CD4-positive, alpha-beta T cell (primary cell): ENCODE measurements at regions not wholly inside any gene's neighbourhood (a gene's known extent, or its start where the extent isn't known, plus 50 kb on each side); places are given as distances from the start of the nearest gene placed in this dataset.

Experiments
- ATAC-seq: fragments of 200-7000 bp; cut with Tn5 transposase; one replicate; pipeline ENCODE4 v1.10.0; 2022; ENCODE audit warnings: mild to moderate bottlenecking; ENCODE audit not compliant: poor library complexity
- CTCF ChIA-PET: fragments of 350-600 bp; sonication (Branson Sonifier 250); formaldehyde crosslinking; loops from one replicate; lab custom pipeline; 2021; ENCODE audit warnings: antibody characterized with exemption, inconsistent platforms; lab: Charles Lee
- POLR2A ChIA-PET: fragments of 350-600 bp; sonication (Branson Sonifier 250); formaldehyde crosslinking; loops from one replicate; lab custom pipeline; 2021; ENCODE audit warnings: antibody characterized with exemption, inconsistent platforms; lab: Charles Lee
- DNase-seq, 14 experiments: peaks; one replicate each; pipeline ENCODE4 v3.0.0-alpha.2; 2013 to 2020; ENCODE audit warnings: mixed read lengths in 2 of 14
- H3K27ac ChIP-seq, 2 donors: one replicate each; pipeline versions ENCODE4 v1.5.1 to v1.7.0; 2013; ENCODE audit warnings: low read length in 2 of 2, low read depth in 1 of 2, mild to moderate bottlenecking in 1 of 2
- H3K27me3 ChIP-seq, 2 experiments: 1 replicate in 1 of 2; 2 replicates in 1 of 2; pipeline versions ENCODE4 v1.6.1 to v1.7.0; 2013; ENCODE audit warnings: low read length in 2 of 2, control low read depth in 1 of 2, mild to moderate bottlenecking in 1 of 2, moderate library complexity in 1 of 2; ENCODE audit not compliant: insufficient read depth in 2 of 2, control insufficient read depth in 1 of 2
- H3K36me3 ChIP-seq: one replicate; pipeline ENCODE4 v1.6.1; 2013; ENCODE audit warnings: low read length, control low read depth; ENCODE audit not compliant: insufficient read depth
- H3K4me1 ChIP-seq: one replicate; pipeline ENCODE4 v1.6.1; 2013; ENCODE audit warnings: low read length, control low read depth; ENCODE audit not compliant: insufficient read depth
- H3K4me3 ChIP-seq: one replicate; pipeline ENCODE4 v1.5.1; 2013; ENCODE audit warnings: mild to moderate bottlenecking, low read length, moderate library complexity
- H3K9me3 ChIP-seq, 2 experiments: 1 replicate in 1 of 2; 2 replicates in 1 of 2; pipeline versions ENCODE4 v1.6.1 to v1.7.0; 2013; ENCODE audit warnings: low read length in 2 of 2, mild to moderate bottlenecking in 2 of 2, control low read depth in 1 of 2, moderate library complexity in 1 of 2; ENCODE audit not compliant: control insufficient read depth in 1 of 2, insufficient read depth in 1 of 2
- H3K27ac Mint-ChIP-seq: one replicate; pipeline ENCODE4 v1.8.0; 2020; ENCODE audit warnings: mixed read lengths
- H3K27me3 Mint-ChIP-seq: one replicate; pipeline ENCODE4 v1.8.0; 2021; ENCODE audit warnings: mixed read lengths
- H3K36me3 Mint-ChIP-seq: one replicate; pipeline ENCODE4 v1.8.0; 2021; ENCODE audit warnings: low read depth, mixed read lengths
- H3K4me1 Mint-ChIP-seq: one replicate; pipeline ENCODE4 v1.8.0; 2021; ENCODE audit warnings: low read depth, mixed read lengths
- H3K4me3 Mint-ChIP-seq: one replicate; pipeline ENCODE4 v1.8.0; 2020; ENCODE audit warnings: mild to moderate bottlenecking, mixed read lengths
- H3K9me3 Mint-ChIP-seq: one replicate; pipeline ENCODE4 v1.8.0; 2020; ENCODE audit warnings: mixed read lengths
- CTCF ChIP-seq: fragments of 200-600 bp; IDR thresholded peaks from one replicate; pipeline ENCODE4 v1.8.0; 2022; ENCODE audit warnings: antibody characterized with exemption, mild to moderate bottlenecking
- intact Hi-C, 2 experiments: fragments of 100-400 bp; cut with DNase I in 1 of 2; cut with micrococcal nuclease in 1 of 2; formaldehyde crosslinking; loops; one replicate each; pipeline versions ENCODE4 v1.15.1 to v1.9.0; 2023 to 2025; cut with DNase I, micrococcal nuclease

- peak; percentile 82 for TF ChIP-seq CTCF
- intact Hi-C loops = loop anchor here (1.0 to 10.0 kb wide), 6 partner anchors 145 to 565 kb away; no protein-coding TSS in a partner anchor
- Mint-ChIP-seq H3K9me3 (no peaks in the 10 kb centered on the region), H3K36me3 (no peaks in the 10 kb centered on the region), H3K27ac (no peak overlapping the region), H3K27me3 (peaks cover 5% of the 10 kb centered on the region), H3K4me1 (no peaks in the 10 kb centered on the region), H3K4me3 (no peak overlapping the region)
- POLR2A ChIA-PET = interaction anchor here (0.6 kb wide), 1 partner anchor 162 kb away, joined by 3 read pairs; no protein-coding TSS in a partner anchor
- no peak for ATAC-seq
- CTCF ChIA-PET = interaction anchor here (1.2 kb wide), 1 partner anchor 10 kb away, joined by 5 read pairs; no protein-coding TSS in a partner anchor
- peaks cover 0 to 3% of the 10 kb centered on the region in 2 experiments for H3K27me3 ChIP-seq
- no peak overlapping the region for H3K27ac ChIP-seq
- no peaks in the 10 kb centered on the region for H3K36me3 ChIP-seq
- no peaks in the 10 kb centered on the region for H3K4me1 ChIP-seq
- H3K9me3 ChIP-seq = no peaks in the 10 kb centered on the region
- H3K4me3 ChIP-seq = no peak overlapping the region
- peak in 12 of 14 experiments; percentile 8 to 58 (median 24) for DNase-seq
These were observed 164.2 kb upstream of the C1orf21 start for GRCh38 chr1:184222652-184223052.

GRCh38 chr1:184223216-184223615 lies 163.6 kb upstream of the C1orf21 start:
- no peaks in the 10 kb centered on the region for H3K4me1 ChIP-seq
- H3K4me3 ChIP-seq = no peak overlapping the region
- no peaks in the 10 kb centered on the region for H3K36me3 ChIP-seq
- H3K27ac ChIP-seq = no peak overlapping the region
- CTCF ChIA-PET = interaction anchor here (1.2 kb wide), 1 partner anchor 11 kb away, joined by 5 read pairs; no protein-coding TSS in a partner anchor
- H3K27me3 Mint-ChIP-seq = peaks cover 5% of the 10 kb centered on the region
- H3K9me3 ChIP-seq = no peaks in the 10 kb centered on the region
- DNase-seq (peak in 5 of 14 experiments; percentile 5 to 32 (median 10)), ATAC-seq (no peak)
- no peak for TF ChIP-seq CTCF
- POLR2A ChIA-PET = no interaction called here
- H3K27me3 ChIP-seq = peaks cover 0 to 3% of the 10 kb centered on the region in 2 experiments
- no peaks in the 10 kb centered on the region for H3K4me1 Mint-ChIP-seq
- intact Hi-C loops = loop anchor here (2.0 to 10.0 kb wide), 4 partner anchors 146 to 566 kb away; no protein-coding TSS in a partner anchor
- H3K36me3 Mint-ChIP-seq = no peaks in the 10 kb centered on the region
- H3K4me3 Mint-ChIP-seq = no peak overlapping the region
- H3K27ac Mint-ChIP-seq = no peak overlapping the region
- H3K9me3 Mint-ChIP-seq = no peaks in the 10 kb centered on the region

GRCh38 chr1:184225283-184226099 lies 161.3 kb upstream of the C1orf21 start:
- H3K36me3 Mint-ChIP-seq = no peaks in the 10 kb centered on the region
- H3K4me3 Mint-ChIP-seq = no peak overlapping the region
- TF ChIP-seq CTCF = no peak
- H3K27me3 Mint-ChIP-seq = peaks cover 5% of the 10 kb centered on the region
- DNase-seq (no peak), ATAC-seq (no peak)
- Histone ChIP-seq H3K27me3 (peaks cover 0 to 3% of the 10 kb centered on the region in 2 experiments), H3K4me1 (no peaks in the 10 kb centered on the region), H3K36me3 (no peaks in the 10 kb centered on the region), H3K9me3 (no peaks in the 10 kb centered on the region), H3K27ac (no peak overlapping the region), H3K4me3 (no peak overlapping the region)
- H3K9me3 Mint-ChIP-seq = no peaks in the 10 kb centered on the region
- CTCF ChIA-PET = no interaction called here
- H3K4me1 Mint-ChIP-seq = no peaks in the 10 kb centered on the region
- intact Hi-C loops = loop anchor here in 1 of 2 experiments (10.0 kb wide), 1 partner anchor 301 kb away; no protein-coding TSS in a partner anchor
- H3K27ac Mint-ChIP-seq = no peak overlapping the region
- POLR2A ChIA-PET = interaction anchor here (0.6 kb wide), 1 partner anchor 10 kb away, joined by 3 read pairs; no protein-coding TSS in a partner anchor
